ENCODE measurements at regions not wholly inside any gene's neighbourhood (a gene's known extent, or its start where the extent isn't known, plus 50 kb on each side); places are given as distances from the start of the nearest gene placed in this dataset.

DNA sequence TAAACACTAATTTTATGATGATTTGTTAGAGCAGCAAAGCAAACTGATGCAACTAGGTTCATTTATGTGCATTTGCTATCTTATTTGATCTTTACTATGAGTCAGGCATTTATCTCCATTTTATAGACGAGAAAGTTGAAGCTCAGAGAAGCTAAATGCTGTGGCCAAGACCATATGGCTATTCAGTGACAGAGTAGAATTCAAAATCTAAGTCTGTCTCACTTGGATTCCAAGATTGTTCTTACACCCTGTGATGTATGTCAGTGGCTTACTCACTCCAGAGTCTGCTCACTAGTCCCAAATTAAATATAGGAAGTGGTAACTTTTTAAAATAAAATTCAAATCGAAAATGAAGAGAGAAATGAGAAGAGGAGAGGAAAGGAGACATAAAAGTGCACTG is 114.0 kb upstream of the DDX18 start:
- no peak overlapping the region for H3K4me3 ChIP-seq (ENCODE audit: control insufficient read depth in 1 of 7, extremely low read depth in 1 of 7, insufficient read depth in 4 of 7, low read depth in 2 of 7, low read length in 6 of 7)
- ChIA-PET POLR2A (no interaction called here), CTCF (no interaction called here)
- H3K27ac ChIP-seq (ENCODE audit: insufficient read depth in 1 of 2, low read depth in 1 of 2, low read length in 2 of 2, poor library complexity in 1 of 2, severe bottlenecking in 2 of 2): no peak overlapping the region
- DNase-seq: no peak
- no peaks in the 10 kb centered on the region for H3K4me1 ChIP-seq (ENCODE audit: control extremely low read depth in 1 of 4, control insufficient read depth in 4 of 4, insufficient read depth in 4 of 4, low read length in 3 of 4)
- no peaks in the 10 kb centered on the region for H3K27me3 ChIP-seq (replicated peaks in 2 of 5; ENCODE audit: control insufficient read depth in 4 of 5, insufficient read depth in 5 of 5, low read length in 4 of 5)
- no peaks in the 10 kb centered on the region for H3K9me3 ChIP-seq (ENCODE audit: control extremely low read depth in 1 of 5, control insufficient read depth in 4 of 5, insufficient read depth in 2 of 5, low read depth in 1 of 5, low read length in 4 of 5)
- WGBS (ENCODE audit: insufficient coverage): 81% methylated on average over 2 of the region's 2 CpGs
- no peaks in the 10 kb centered on the region for H3K36me3 ChIP-seq (ENCODE audit: control insufficient read depth in 4 of 4, insufficient read depth in 4 of 4, low read length in 3 of 4)

DNA sequence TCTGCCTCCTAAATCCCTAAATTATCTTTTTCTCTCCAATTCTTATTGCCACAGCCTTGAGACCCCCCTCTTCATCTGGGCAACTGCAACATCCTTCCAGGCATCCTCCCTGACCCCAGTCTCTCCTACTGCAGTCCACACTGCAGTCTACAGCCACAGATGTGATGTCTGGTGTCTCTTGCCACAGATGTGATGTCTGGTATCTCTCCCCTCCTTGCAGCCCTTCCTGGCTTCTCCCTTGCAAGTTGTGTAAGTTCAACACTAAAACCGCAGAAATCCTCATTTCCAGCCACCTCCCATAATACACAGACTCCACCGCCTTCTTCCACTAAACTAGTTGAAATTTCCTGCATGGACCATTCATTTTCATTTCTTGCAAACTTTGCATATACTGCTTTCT is 113.1 kb upstream of the DDX18 start:
- WGBS (ENCODE audit: insufficient coverage): 94% methylated on average over 2 of the region's 2 CpGs
- Histone ChIP-seq H3K36me3 (ENCODE audit: control insufficient read depth in 4 of 4, insufficient read depth in 4 of 4, low read length in 3 of 4) (no peaks in the 10 kb centered on the region), H3K4me3 (ENCODE audit: control insufficient read depth in 1 of 7, extremely low read depth in 1 of 7, insufficient read depth in 4 of 7, low read depth in 2 of 7, low read length in 6 of 7) (no peak overlapping the region), H3K27ac (ENCODE audit: insufficient read depth in 1 of 2, low read depth in 1 of 2, low read length in 2 of 2, poor library complexity in 1 of 2, severe bottlenecking in 2 of 2) (no peak overlapping the region), H3K27me3 (replicated peaks in 2 of 5; ENCODE audit: control insufficient read depth in 4 of 5, insufficient read depth in 5 of 5, low read length in 4 of 5) (no peaks in the 10 kb centered on the region), H3K4me1 (ENCODE audit: control extremely low read depth in 1 of 4, control insufficient read depth in 4 of 4, insufficient read depth in 4 of 4, low read length in 3 of 4) (no peaks in the 10 kb centered on the region), H3K9me3 (ENCODE audit: control extremely low read depth in 1 of 5, control insufficient read depth in 4 of 5, insufficient read depth in 2 of 5, low read depth in 1 of 5, low read length in 4 of 5) (no peaks in the 10 kb centered on the region)
- ChIA-PET CTCF (no interaction called here), POLR2A (no interaction called here)
- no peak for DNase-seq

DNA sequence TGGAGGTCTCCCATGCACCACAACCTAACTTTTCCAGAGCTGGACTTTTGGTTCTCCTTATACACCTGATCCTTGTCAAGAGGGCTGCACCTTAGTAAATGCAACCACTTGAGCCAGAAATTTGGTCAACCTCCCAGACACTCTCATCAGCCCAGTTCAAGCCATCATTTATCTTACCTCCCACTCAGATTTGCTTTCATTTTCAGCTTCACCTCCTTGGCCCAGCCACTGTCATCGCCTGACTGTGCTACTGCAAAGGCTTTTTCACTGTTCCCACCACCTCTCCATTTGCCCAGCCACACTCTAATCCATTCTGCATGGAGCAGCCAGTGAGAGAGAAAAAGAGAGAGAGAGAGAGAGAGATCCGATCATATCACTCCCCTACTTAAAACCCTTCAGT is 112.4 kb upstream of the DDX18 start:
- Histone ChIP-seq H3K4me1 (ENCODE audit: control extremely low read depth in 1 of 4, control insufficient read depth in 4 of 4, insufficient read depth in 4 of 4, low read length in 3 of 4) (no peaks in the 10 kb centered on the region), H3K4me3 (ENCODE audit: control insufficient read depth in 1 of 7, extremely low read depth in 1 of 7, insufficient read depth in 4 of 7, low read depth in 2 of 7, low read length in 6 of 7) (no peak overlapping the region), H3K27me3 (replicated peaks in 2 of 5; ENCODE audit: control insufficient read depth in 4 of 5, insufficient read depth in 5 of 5, low read length in 4 of 5) (no peaks in the 10 kb centered on the region), H3K9me3 (ENCODE audit: control extremely low read depth in 1 of 5, control insufficient read depth in 4 of 5, insufficient read depth in 2 of 5, low read depth in 1 of 5, low read length in 4 of 5) (no peaks in the 10 kb centered on the region), H3K36me3 (ENCODE audit: control insufficient read depth in 4 of 4, insufficient read depth in 4 of 4, low read length in 3 of 4) (no peaks in the 10 kb centered on the region), H3K27ac (ENCODE audit: insufficient read depth in 1 of 2, low read depth in 1 of 2, low read length in 2 of 2, poor library complexity in 1 of 2, severe bottlenecking in 2 of 2) (no peak overlapping the region)
- ChIA-PET CTCF (no interaction called here), POLR2A (no interaction called here)
- WGBS (ENCODE audit: insufficient coverage): 83% methylated on average over 1 of the region's 2 CpGs
- DNase-seq: no peak

DNA sequence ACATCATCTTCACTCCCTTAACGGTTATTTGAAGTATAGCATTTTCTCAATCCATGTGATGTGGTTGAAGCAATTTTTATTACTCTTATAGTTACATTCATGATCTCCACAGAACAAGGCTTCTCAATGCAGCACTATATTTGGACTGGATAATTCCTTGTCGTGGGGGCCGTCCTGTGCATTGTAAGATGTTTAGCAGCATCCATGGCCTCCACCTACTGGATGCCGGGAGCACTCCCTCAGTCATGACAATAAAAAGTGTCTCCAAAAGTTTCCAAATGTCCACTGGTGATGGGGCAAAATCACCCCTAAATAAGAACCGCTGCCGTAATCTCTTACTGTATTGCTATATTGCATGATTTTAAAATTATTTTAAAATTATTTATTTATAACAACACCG is 110.6 kb upstream of the DDX18 start:
- H3K4me3 ChIP-seq (ENCODE audit: control insufficient read depth in 1 of 7, extremely low read depth in 1 of 7, insufficient read depth in 4 of 7, low read depth in 2 of 7, low read length in 6 of 7): no peak overlapping the region
- H3K27ac ChIP-seq (ENCODE audit: insufficient read depth in 1 of 2, low read depth in 1 of 2, low read length in 2 of 2, poor library complexity in 1 of 2, severe bottlenecking in 2 of 2): no peak overlapping the region
- no peak for DNase-seq
- no peaks in the 10 kb centered on the region for H3K27me3 ChIP-seq (replicated peaks in 2 of 5; ENCODE audit: control insufficient read depth in 4 of 5, insufficient read depth in 5 of 5, low read length in 4 of 5)
- H3K36me3 ChIP-seq (ENCODE audit: control insufficient read depth in 4 of 4, insufficient read depth in 4 of 4, low read length in 3 of 4): no peaks in the 10 kb centered on the region
- POLR2A ChIA-PET: no interaction called here
- no peaks in the 10 kb centered on the region for H3K9me3 ChIP-seq (ENCODE audit: control extremely low read depth in 1 of 5, control insufficient read depth in 4 of 5, insufficient read depth in 2 of 5, low read depth in 1 of 5, low read length in 4 of 5)
- H3K4me1 ChIP-seq (ENCODE audit: control extremely low read depth in 1 of 4, control insufficient read depth in 4 of 4, insufficient read depth in 4 of 4, low read length in 3 of 4): no peaks in the 10 kb centered on the region
- CTCF ChIA-PET: no interaction called here
- 80% methylated on average over 3 of the region's 7 CpGs for WGBS (ENCODE audit: insufficient coverage)

DNA sequence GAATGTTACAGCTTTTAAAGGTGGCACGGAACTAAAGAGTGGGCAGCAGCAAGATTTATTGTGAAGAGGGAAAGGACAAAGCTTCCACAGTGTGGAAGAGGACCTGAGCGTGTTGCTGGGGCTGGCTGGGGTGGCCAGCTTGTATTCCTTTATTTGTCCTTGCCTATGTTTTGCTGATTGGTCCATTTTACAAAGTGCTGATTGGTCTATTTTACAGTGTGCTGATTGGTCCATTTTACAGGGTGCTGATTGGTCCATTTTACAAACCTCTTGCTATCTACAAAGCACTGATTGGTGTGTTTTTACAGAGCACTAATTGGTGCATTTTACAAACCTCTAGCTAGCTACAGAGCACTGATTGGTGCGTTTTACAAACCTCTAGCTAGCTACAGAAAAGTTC is 109.7 kb upstream of the DDX18 start:
- no peaks in the 10 kb centered on the region for H3K27me3 ChIP-seq (replicated peaks in 2 of 5; ENCODE audit: control insufficient read depth in 4 of 5, insufficient read depth in 5 of 5, low read length in 4 of 5)
- DNase-seq: no peak
- H3K27ac ChIP-seq (ENCODE audit: insufficient read depth in 1 of 2, low read depth in 1 of 2, low read length in 2 of 2, poor library complexity in 1 of 2, severe bottlenecking in 2 of 2): no peak overlapping the region
- no peaks in the 10 kb centered on the region for H3K9me3 ChIP-seq (ENCODE audit: control extremely low read depth in 1 of 5, control insufficient read depth in 4 of 5, insufficient read depth in 2 of 5, low read depth in 1 of 5, low read length in 4 of 5)
- ChIA-PET CTCF (no interaction called here), POLR2A (no interaction called here)
- no peaks in the 10 kb centered on the region for H3K36me3 ChIP-seq (ENCODE audit: control insufficient read depth in 4 of 4, insufficient read depth in 4 of 4, low read length in 3 of 4)
- no peak overlapping the region for H3K4me3 ChIP-seq (ENCODE audit: control insufficient read depth in 1 of 7, extremely low read depth in 1 of 7, insufficient read depth in 4 of 7, low read depth in 2 of 7, low read length in 6 of 7)
- 81% methylated on average over 2 of the region's 3 CpGs for WGBS (ENCODE audit: insufficient coverage)
- no peaks in the 10 kb centered on the region for H3K4me1 ChIP-seq (ENCODE audit: control extremely low read depth in 1 of 4, control insufficient read depth in 4 of 4, insufficient read depth in 4 of 4, low read length in 3 of 4)

DNA sequence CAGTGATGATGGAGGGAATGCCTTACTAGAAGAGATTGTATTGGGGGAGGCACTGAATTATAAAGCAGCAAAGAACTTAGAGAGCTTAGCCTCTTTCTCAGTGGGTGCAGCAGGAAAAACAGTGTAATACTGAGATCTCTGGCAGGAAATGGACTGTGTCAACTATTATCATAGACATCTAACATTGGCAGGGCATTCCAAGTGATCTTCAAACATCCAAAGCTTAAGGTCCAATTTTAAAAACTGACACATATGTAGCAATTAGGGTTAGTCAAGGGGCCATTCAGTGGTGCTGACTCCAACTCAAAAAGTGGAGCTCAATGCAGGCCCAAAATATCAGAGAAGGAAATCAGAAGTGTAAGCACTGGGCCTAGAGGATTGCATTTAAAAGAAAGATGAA is 106.6 kb upstream of the DDX18 start:
- Histone ChIP-seq H3K4me3 (ENCODE audit: control insufficient read depth in 1 of 7, extremely low read depth in 1 of 7, insufficient read depth in 4 of 7, low read depth in 2 of 7, low read length in 6 of 7) (no peak overlapping the region), H3K27me3 (replicated peaks in 2 of 5; ENCODE audit: control insufficient read depth in 4 of 5, insufficient read depth in 5 of 5, low read length in 4 of 5) (no peaks in the 10 kb centered on the region), H3K27ac (ENCODE audit: insufficient read depth in 1 of 2, low read depth in 1 of 2, low read length in 2 of 2, poor library complexity in 1 of 2, severe bottlenecking in 2 of 2) (no peak overlapping the region), H3K9me3 (ENCODE audit: control extremely low read depth in 1 of 5, control insufficient read depth in 4 of 5, insufficient read depth in 2 of 5, low read depth in 1 of 5, low read length in 4 of 5) (no peaks in the 10 kb centered on the region), H3K4me1 (ENCODE audit: control extremely low read depth in 1 of 4, control insufficient read depth in 4 of 4, insufficient read depth in 4 of 4, low read length in 3 of 4) (no peaks in the 10 kb centered on the region), H3K36me3 (ENCODE audit: control insufficient read depth in 4 of 4, insufficient read depth in 4 of 4, low read length in 3 of 4) (no peaks in the 10 kb centered on the region)
- no peak for DNase-seq
- ChIA-PET CTCF (no interaction called here), POLR2A (no interaction called here)

DNA sequence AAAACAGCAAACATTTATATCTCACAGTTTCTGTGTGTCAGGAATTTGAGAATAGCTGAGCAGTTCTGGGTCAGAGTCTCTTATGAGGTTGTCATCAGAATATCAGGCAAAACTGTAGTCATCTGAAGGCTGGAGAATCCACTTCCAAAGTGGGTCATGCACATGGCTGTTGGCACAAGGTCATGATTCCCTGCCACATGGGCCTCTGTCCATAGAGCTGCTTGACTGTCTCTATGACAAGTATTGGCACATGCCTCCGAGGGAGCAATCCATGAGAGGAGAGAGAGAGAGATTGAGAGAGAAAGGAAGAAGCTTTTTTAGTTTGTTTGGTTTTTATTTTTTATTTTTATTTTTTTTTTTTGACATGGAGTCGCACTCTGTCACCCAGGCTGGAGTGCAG is 101.8 kb upstream of the DDX18 start:
- H3K36me3 ChIP-seq (ENCODE audit: control insufficient read depth in 4 of 4, insufficient read depth in 4 of 4, low read length in 3 of 4): no peaks in the 10 kb centered on the region
- ChIA-PET POLR2A (no interaction called here), CTCF (no interaction called here)
- H3K4me1 ChIP-seq (ENCODE audit: control extremely low read depth in 1 of 4, control insufficient read depth in 4 of 4, insufficient read depth in 4 of 4, low read length in 3 of 4): no peaks in the 10 kb centered on the region
- H3K9me3 ChIP-seq (ENCODE audit: control extremely low read depth in 1 of 5, control insufficient read depth in 4 of 5, insufficient read depth in 2 of 5, low read depth in 1 of 5, low read length in 4 of 5): no peaks in the 10 kb centered on the region
- no peak for DNase-seq
- no peak overlapping the region for H3K4me3 ChIP-seq (ENCODE audit: control insufficient read depth in 1 of 7, extremely low read depth in 1 of 7, insufficient read depth in 4 of 7, low read depth in 2 of 7, low read length in 6 of 7)
- 100% methylated on average over 1 of the region's 2 CpGs for WGBS (ENCODE audit: insufficient coverage)
- H3K27ac ChIP-seq (ENCODE audit: insufficient read depth in 1 of 2, low read depth in 1 of 2, low read length in 2 of 2, poor library complexity in 1 of 2, severe bottlenecking in 2 of 2): no peak overlapping the region
- H3K27me3 ChIP-seq (replicated peaks in 2 of 5; ENCODE audit: control insufficient read depth in 4 of 5, insufficient read depth in 5 of 5, low read length in 4 of 5): peaks cover 0 to 4% (median 0%) of the 10 kb centered on the region in 5 experiments

DNA sequence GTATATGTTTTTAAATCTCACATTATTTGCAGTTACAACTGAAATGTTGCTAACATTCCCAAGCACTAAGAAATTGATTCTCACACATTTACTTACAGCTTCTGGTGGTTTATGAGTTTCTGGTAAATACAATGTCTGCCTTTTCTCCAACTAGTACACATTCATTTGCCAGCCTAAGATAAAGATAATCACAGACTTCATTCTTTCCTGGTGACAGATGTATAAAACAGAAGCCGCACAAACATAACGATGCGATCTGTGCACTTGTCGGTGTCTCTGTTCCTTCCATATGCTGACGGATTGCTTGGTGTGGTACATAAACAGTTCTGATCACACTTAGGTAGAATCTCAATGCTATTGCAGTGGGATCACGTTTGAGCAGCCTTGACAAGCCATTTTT is 100.4 kb upstream of the DDX18 start:
- CTCF ChIA-PET: no interaction called here
- Histone ChIP-seq H3K36me3 (ENCODE audit: control insufficient read depth in 4 of 4, insufficient read depth in 4 of 4, low read length in 3 of 4) (no peaks in the 10 kb centered on the region), H3K4me1 (ENCODE audit: control extremely low read depth in 1 of 4, control insufficient read depth in 4 of 4, insufficient read depth in 4 of 4, low read length in 3 of 4) (no peaks in the 10 kb centered on the region), H3K27ac (ENCODE audit: insufficient read depth in 1 of 2, low read depth in 1 of 2, low read length in 2 of 2, poor library complexity in 1 of 2, severe bottlenecking in 2 of 2) (no peak overlapping the region), H3K9me3 (ENCODE audit: control extremely low read depth in 1 of 5, control insufficient read depth in 4 of 5, insufficient read depth in 2 of 5, low read depth in 1 of 5, low read length in 4 of 5) (no peaks in the 10 kb centered on the region), H3K4me3 (ENCODE audit: control insufficient read depth in 1 of 7, extremely low read depth in 1 of 7, insufficient read depth in 4 of 7, low read depth in 2 of 7, low read length in 6 of 7) (no peak overlapping the region), H3K27me3 (replicated peaks in 2 of 5; ENCODE audit: control insufficient read depth in 4 of 5, insufficient read depth in 5 of 5, low read length in 4 of 5) (peaks cover 0 to 4% (median 0%) of the 10 kb centered on the region in 5 experiments)
- POLR2A ChIA-PET: no interaction called here
- DNase-seq: no peak
- 84% methylated on average over 6 of the region's 6 CpGs for WGBS (ENCODE audit: insufficient coverage)
